GDM1 (cell line): ENCODE measurements at regions not wholly inside any gene's neighbourhood (a gene's known extent, or its start where the extent isn't known, plus 50 kb on each side); places are given as distances from the start of the nearest gene placed in this dataset.

Source experiments
- DNase-seq: peaks from one replicate; lab custom pipeline; 2025; lab: John Stamatoyannopoulos, UW

GRCh38 chr2:104318001-104318665 is 535.8 kb upstream of the POU3F3 start:
- no peak for DNase-seq

GRCh38 chr2:104321116-104321795 is 532.7 kb upstream of the POU3F3 start:
- no peak for DNase-seq

GRCh38 chr2:104321796-104322349 is 532.0 kb upstream of the POU3F3 start:
- DNase-seq: no peak

- DNase-seq: no peak
These were observed 521.2 kb upstream of the POU3F3 start for GRCh38 chr2:104332731-104333130.

GRCh38 chr2:104337869-104338268 is 516.0 kb upstream of the POU3F3 start:
- no peak for DNase-seq

- DNase-seq: no peak
These were observed 513.8 kb upstream of the POU3F3 start for GRCh38 chr2:104340162-104340561.

- no peak for DNase-seq
These were observed 512.8 kb upstream of the POU3F3 start for GRCh38 chr2:104340879-104341828.

- no peak for DNase-seq
These were observed 509.6 kb upstream of the POU3F3 start for GRCh38 chr2:104344306-104344705.

GRCh38 chr2:104344985-104345384 is 508.9 kb upstream of the POU3F3 start:
- no peak for DNase-seq

GRCh38 chr2:104358122-104358521 is 495.8 kb upstream of the POU3F3 start:
- no peak for DNase-seq

- no peak for DNase-seq
These were observed 492.5 kb upstream of the POU3F3 start for GRCh38 chr2:104361414-104361813.

- no peak for DNase-seq
These were observed 485.8 kb upstream of the POU3F3 start for GRCh38 chr2:104368089-104368488.

- DNase-seq: no peak
These were observed 482.7 kb upstream of the POU3F3 start for GRCh38 chr2:104371087-104371781.

- no peak for DNase-seq
These were observed 478.7 kb upstream of the POU3F3 start for GRCh38 chr2:104375206-104375605.

- peak; percentile 56 for DNase-seq
These were observed 475.0 kb upstream of the POU3F3 start for GRCh38 chr2:104378853-104379374.

GRCh38 chr2:104384961-104385360 is 469.0 kb upstream of the POU3F3 start:
- DNase-seq: no peak

- no peak for DNase-seq
These were observed 468.2 kb upstream of the POU3F3 start for GRCh38 chr2:104385743-104386142.

GRCh38 chr2:104388296-104388695 is 465.6 kb upstream of the POU3F3 start:
- no peak for DNase-seq

GRCh38 chr2:104402825-104403224 is 451.1 kb upstream of the POU3F3 start:
- DNase-seq: no peak

- DNase-seq: no peak
These were observed 449.4 kb upstream of the POU3F3 start for GRCh38 chr2:104404526-104404925.

GRCh38 chr2:104405623-104406022 is 448.3 kb upstream of the POU3F3 start:
- DNase-seq: no peak
